ENCODE measurements at regions not wholly inside any gene's neighbourhood (a gene's known extent, or its start where the extent isn't known, plus 50 kb on each side); places are given as distances from the start of the nearest gene placed in this dataset.
A peak's percentile ranks its signal among the peaks of the same experiment; 100 is the strongest.

DNA sequence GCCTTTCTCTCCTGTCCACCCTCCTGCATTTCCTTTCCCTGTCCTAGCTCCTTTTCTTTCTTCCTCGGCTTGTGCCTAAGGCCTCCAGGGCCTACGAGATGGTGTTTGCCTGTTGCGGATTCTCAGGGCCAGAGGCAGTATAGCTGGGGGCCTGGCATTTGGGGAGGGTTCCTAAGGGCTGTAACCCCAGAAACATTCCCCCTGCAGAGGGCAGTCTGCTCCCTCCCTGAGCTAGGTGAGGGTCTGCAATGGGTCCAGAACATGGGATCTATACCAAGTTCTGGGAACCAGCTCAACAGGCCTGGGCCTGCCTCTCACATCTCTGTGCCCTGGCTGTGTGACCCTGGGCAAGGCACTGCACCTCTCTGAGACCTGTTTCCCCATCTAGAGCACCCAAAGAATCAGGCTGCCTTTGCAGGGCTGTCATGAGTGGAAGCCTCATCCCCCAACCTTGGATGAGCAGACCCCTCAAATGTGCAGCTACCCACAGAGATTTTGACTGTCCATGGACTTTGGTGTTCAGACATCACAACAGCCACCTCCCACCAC lies 97.5 kb downstream of the GLI2 start:
- H3K36me3 ChIP-seq (ENCODE audit: low read depth): no peaks in the 10 kb centered on the region
- no peak overlapping the region for H3K27ac ChIP-seq (ENCODE audit: poor library complexity, severe bottlenecking)
- H3K27me3 ChIP-seq (ENCODE audit: insufficient read depth, poor library complexity, severe bottlenecking): no peaks in the 10 kb centered on the region
- H3K4me3 ChIP-seq (ENCODE audit: severe bottlenecking): no peak overlapping the region
- ATAC-seq (ENCODE audit: low read depth) (no peak; the same call in 2 of the 3 replicates), DNase-seq (ENCODE audit: low spot score) (peak; percentile 29)
- TF ChIP-seq, protein P1, sequence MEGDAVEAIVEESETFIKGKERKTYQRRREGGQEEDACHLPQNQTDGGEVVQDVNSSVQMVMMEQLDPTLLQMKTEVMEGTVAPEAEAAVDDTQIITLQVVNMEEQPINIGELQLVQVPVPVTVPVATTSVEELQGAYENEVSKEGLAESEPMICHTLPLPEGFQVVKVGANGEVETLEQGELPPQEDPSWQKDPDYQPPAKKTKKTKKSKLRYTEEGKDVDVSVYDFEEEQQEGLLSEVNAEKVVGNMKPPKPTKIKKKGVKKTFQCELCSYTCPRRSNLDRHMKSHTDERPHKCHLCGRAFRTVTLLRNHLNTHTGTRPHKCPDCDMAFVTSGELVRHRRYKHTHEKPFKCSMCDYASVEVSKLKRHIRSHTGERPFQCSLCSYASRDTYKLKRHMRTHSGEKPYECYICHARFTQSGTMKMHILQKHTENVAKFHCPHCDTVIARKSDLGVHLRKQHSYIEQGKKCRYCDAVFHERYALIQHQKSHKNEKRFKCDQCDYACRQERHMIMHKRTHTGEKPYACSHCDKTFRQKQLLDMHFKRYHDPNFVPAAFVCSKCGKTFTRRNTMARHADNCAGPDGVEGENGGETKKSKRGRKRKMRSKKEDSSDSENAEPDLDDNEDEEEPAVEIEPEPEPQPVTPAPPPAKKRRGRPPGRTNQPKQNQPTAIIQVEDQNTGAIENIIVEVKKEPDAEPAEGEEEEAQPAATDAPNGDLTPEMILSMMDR (IDR thresholded peaks at IDR 0.05; ENCODE audit: poor library complexity, severe bottlenecking): no peak
- H3K4me1 ChIP-seq (ENCODE audit: insufficient read depth, poor library complexity, severe bottlenecking): no peaks in the 10 kb centered on the region
- no peaks in the 10 kb centered on the region for H3K9me3 ChIP-seq (ENCODE audit: severe bottlenecking)

DNA sequence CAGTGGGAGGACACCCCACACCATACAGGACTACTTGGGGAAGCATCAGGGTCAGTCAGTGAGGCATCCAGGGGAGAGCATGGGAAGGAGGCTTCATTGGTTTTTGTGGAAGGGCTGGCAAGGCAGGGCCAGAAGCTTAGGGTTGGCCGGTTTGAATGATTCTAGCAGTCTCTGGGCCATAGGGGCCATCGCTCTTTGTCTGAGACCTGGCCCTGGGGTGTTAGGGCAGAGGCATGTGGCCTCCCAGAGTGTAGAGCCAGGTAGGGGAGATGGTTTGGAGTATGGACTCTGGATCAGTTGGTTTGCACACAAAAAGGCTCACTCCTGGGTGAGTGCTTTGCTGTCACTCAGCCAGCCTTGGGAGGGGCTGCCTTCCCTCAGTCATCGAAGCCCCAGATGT lies 98.5 kb downstream of the GLI2 start:
- ATAC-seq (ENCODE audit: low read depth) (no peak), DNase-seq (ENCODE audit: low spot score) (peak; percentile 5)
- Histone ChIP-seq H3K27ac (ENCODE audit: poor library complexity, severe bottlenecking) (no peak overlapping the region), H3K27me3 (ENCODE audit: insufficient read depth, poor library complexity, severe bottlenecking) (no peaks in the 10 kb centered on the region), H3K4me3 (ENCODE audit: severe bottlenecking) (no peak overlapping the region), H3K36me3 (ENCODE audit: low read depth) (no peaks in the 10 kb centered on the region), H3K9me3 (ENCODE audit: severe bottlenecking) (no peaks in the 10 kb centered on the region), H3K4me1 (ENCODE audit: insufficient read depth, poor library complexity, severe bottlenecking) (no peaks in the 10 kb centered on the region)
- TF ChIP-seq, protein P1 (IDR thresholded peaks at IDR 0.05; ENCODE audit: poor library complexity, severe bottlenecking): no peak

DNA sequence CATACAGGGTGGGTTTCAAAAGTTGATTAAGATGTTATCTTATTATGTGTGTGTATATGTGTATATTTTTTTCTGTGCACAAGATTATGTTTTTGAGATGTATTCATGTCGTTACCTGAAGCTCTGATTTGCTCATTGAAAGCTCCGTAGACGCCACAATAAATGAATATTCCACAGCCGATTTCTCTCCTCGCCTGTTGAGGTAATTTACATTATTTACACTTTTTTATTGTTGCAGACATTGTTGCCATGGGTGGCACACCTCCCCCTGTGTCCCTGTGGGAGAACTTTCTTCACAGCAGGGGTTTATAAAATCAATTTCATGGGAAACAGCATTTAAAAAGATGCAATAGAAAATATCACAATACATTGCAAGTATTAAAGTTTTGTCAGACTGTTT lies 100.6 kb downstream of the GLI2 start:
- ATAC-seq (ENCODE audit: low read depth) (no peak), DNase-seq (ENCODE audit: low spot score) (no peak)
- no peaks in the 10 kb centered on the region for H3K27me3 ChIP-seq (ENCODE audit: insufficient read depth, poor library complexity, severe bottlenecking)
- H3K36me3 ChIP-seq (ENCODE audit: low read depth): no peaks in the 10 kb centered on the region
- no peak overlapping the region for H3K4me3 ChIP-seq (ENCODE audit: severe bottlenecking)
- H3K9me3 ChIP-seq (ENCODE audit: severe bottlenecking): peaks cover 2% of the 10 kb centered on the region
- H3K27ac ChIP-seq (ENCODE audit: poor library complexity, severe bottlenecking): no peak overlapping the region
- H3K4me1 ChIP-seq (ENCODE audit: insufficient read depth, poor library complexity, severe bottlenecking): no peaks in the 10 kb centered on the region
- TF ChIP-seq, protein P1 (IDR thresholded peaks at IDR 0.05; ENCODE audit: poor library complexity, severe bottlenecking): no peak

DNA sequence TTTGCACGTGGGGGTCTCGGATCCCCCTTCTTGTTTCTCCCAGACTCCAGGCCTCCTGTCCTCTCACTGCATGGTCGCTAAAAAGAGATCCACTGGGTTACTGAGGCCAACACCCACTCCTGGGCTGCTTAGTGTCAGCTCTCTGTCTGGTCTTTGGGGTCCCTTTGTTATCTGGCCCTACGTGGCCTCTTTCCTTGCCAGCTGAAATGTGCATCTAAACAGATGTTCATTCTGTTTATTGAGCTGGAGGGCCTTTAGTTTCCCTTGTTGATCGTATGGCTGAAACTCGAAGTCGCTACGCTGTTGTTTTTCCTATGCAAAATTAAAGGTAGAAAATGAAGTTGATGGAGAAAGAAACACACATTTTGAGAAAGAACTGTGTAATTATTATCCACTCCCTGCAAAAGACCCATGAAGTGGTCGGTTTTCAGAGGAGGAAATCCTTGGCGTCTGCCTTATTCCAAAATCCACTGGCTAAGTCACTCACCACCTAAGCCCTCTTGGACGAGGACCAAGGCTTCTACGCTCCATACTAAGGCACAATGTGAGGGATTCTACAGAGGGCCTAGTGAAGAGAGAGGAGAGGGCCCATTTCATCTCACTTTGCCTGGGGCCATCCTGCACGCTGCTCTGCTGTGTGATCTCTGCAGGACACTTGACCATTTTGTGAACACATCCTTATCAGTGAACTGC lies 105.3 kb downstream of the GLI2 start:
- no peaks in the 10 kb centered on the region for H3K27me3 ChIP-seq (ENCODE audit: insufficient read depth, poor library complexity, severe bottlenecking)

More for the DNA sequence above, 105.3 kb downstream of the GLI2 start:
- no peak for ATAC-seq (ENCODE audit: low read depth)
- peak; percentile 0 for DNase-seq (ENCODE audit: low spot score)
- Histone ChIP-seq H3K36me3 (ENCODE audit: low read depth) (no peaks in the 10 kb centered on the region), H3K9me3 (ENCODE audit: severe bottlenecking) (peaks cover 2% of the 10 kb centered on the region), H3K4me1 (ENCODE audit: insufficient read depth, poor library complexity, severe bottlenecking) (no peaks in the 10 kb centered on the region), H3K27ac (ENCODE audit: poor library complexity, severe bottlenecking) (no peak overlapping the region), H3K4me3 (ENCODE audit: severe bottlenecking) (no peak overlapping the region)
- TF ChIP-seq, protein P1 (IDR thresholded peaks at IDR 0.05; ENCODE audit: poor library complexity, severe bottlenecking): no peak

Measured in RWPE2 (cell line).